ENCODE measurements at regions not wholly inside any gene's neighbourhood (a gene's known extent, or its start where the extent isn't known, plus 50 kb on each side); places are given as distances from the start of the nearest gene placed in this dataset.

DNA sequence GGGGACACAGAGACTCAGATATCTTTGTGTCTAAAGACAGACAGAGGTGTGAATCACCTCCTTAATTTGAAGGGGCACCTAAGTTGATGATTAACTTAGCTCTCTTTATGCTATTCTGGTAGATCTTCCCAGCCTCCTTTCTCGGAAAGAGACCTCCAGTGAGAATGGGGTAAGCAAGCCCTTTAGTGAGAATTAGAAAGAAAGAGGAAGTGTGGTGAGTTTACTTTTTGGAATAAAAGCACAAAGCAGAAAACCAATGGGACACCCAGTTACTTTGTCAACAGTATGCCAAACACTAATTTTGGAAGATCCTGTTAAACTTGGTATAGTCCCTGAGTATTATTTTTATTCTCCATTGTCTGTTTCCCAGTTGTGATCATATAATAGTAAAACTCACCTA, 302.8 kb upstream of the RASA1 start:
- H3K27ac ChIP-seq (replicated peaks in 1 of 4), result no peak overlapping the region
- peaks cover 0 to 8% (median 6%) of the 10 kb centered on the region in 4 donors for H3K4me1 ChIP-seq
- no peak overlapping the region for H3K4me3 ChIP-seq
- 86% methylated on average over 1 of the region's 1 CpG for WGBS
- no peaks in the 10 kb centered on the region for H3K27me3 ChIP-seq
- no peaks in the 10 kb centered on the region for H3K36me3 ChIP-seq
- intact Hi-C loops (cut with DNase I), result no loop called here
- no peak for DNase-seq (ENCODE audit: extremely low spot score)
- TF ChIP-seq, protein P1, sequence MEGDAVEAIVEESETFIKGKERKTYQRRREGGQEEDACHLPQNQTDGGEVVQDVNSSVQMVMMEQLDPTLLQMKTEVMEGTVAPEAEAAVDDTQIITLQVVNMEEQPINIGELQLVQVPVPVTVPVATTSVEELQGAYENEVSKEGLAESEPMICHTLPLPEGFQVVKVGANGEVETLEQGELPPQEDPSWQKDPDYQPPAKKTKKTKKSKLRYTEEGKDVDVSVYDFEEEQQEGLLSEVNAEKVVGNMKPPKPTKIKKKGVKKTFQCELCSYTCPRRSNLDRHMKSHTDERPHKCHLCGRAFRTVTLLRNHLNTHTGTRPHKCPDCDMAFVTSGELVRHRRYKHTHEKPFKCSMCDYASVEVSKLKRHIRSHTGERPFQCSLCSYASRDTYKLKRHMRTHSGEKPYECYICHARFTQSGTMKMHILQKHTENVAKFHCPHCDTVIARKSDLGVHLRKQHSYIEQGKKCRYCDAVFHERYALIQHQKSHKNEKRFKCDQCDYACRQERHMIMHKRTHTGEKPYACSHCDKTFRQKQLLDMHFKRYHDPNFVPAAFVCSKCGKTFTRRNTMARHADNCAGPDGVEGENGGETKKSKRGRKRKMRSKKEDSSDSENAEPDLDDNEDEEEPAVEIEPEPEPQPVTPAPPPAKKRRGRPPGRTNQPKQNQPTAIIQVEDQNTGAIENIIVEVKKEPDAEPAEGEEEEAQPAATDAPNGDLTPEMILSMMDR (IDR thresholded peaks at IDR 0.05), result no peak
- TF ChIP-seq EP300 (IDR thresholded peaks at IDR 0.05) (no peak), POLR2A (IDR thresholded peaks at IDR 0.05; ENCODE audit: low read depth) (no peak), POLR2AphosphoS5 (IDR thresholded peaks at IDR 0.05) (no peak)
- H3K9me3 ChIP-seq, result no peaks in the 10 kb centered on the region

DNA sequence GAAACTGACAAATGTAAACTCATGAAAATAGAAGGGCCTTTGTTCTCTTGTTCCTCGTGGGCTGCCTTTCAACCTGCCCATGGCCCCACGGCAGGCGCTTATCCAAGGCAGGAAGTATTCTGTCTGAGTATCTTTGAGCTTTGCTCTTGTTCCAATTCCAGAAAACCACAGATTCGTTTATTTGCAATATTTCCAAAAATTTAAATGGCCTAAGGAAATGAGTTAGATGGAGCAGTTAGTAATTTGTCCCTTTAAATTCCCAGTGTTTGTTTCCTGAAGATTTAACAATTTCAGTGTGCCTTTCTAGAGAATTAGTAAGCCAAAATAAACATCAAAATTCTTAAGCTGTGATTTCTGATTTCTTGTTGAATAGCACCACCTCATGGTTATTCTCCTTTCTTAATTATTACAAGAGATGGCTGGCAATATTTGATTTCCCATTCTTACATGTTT, 299.4 kb upstream of the RASA1 start:
- Histone ChIP-seq H3K27me3 (no peaks in the 10 kb centered on the region), H3K4me3 (no peak overlapping the region), H3K27ac (replicated peaks in 1 of 4) (no peak overlapping the region), H3K9me3 (no peaks in the 10 kb centered on the region), H3K36me3 (no peaks in the 10 kb centered on the region), H3K4me1 (peaks cover 0 to 8% (median 6%) of the 10 kb centered on the region in 4 donors)
- intact Hi-C loops (cut with DNase I), result no loop called here
- TF ChIP-seq, protein P1 (IDR thresholded peaks at IDR 0.05), result peak; percentile 36 to 46 (median 42)
- no peak for TF ChIP-seq POLR2A (IDR thresholded peaks at IDR 0.05; ENCODE audit: low read depth)
- TF ChIP-seq POLR2AphosphoS5 (IDR thresholded peaks at IDR 0.05), result no peak
- DNase-seq (ENCODE audit: extremely low spot score), result no peak
- 12% methylated on average over 4 of the region's 4 CpGs for WGBS

DNA sequence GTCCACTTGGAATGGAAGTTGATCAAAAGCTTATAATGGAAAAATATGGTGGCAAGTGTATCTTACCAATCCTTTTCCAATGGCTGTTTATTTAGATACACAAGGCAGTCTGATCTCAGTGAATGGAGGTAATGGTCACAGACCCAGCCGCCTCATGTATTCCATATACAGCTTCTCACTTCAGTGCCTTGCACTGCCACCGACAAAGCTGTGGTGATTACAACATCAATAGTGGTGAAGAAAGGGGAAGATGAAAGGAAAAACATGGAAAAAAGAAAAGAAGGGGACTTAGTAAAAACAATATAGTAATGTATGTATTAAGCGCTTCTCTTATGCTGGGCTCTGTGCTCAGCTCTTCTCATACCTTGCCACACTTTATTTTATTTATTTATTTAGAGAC, 297.3 kb upstream of the RASA1 start:
- 84% methylated on average over 3 of the region's 3 CpGs for WGBS
- H3K27ac ChIP-seq (replicated peaks in 1 of 4), result no peak overlapping the region
- TF ChIP-seq, protein P1 (IDR thresholded peaks at IDR 0.05), result no peak
- no peak for TF ChIP-seq POLR2A (IDR thresholded peaks at IDR 0.05; ENCODE audit: low read depth)
- TF ChIP-seq EP300 (IDR thresholded peaks at IDR 0.05), result no peak
- TF ChIP-seq POLR2AphosphoS5 (IDR thresholded peaks at IDR 0.05), result no peak
- intact Hi-C loops (cut with DNase I), result no loop called here
- H3K9me3 ChIP-seq, result no peaks in the 10 kb centered on the region
- no peak overlapping the region for H3K4me3 ChIP-seq
- no peaks in the 10 kb centered on the region for H3K36me3 ChIP-seq
- H3K4me1 ChIP-seq, result peaks cover 0 to 8% (median 6%) of the 10 kb centered on the region in 4 donors
- H3K27me3 ChIP-seq, result no peaks in the 10 kb centered on the region
- no peak for DNase-seq (ENCODE audit: extremely low spot score)

DNA sequence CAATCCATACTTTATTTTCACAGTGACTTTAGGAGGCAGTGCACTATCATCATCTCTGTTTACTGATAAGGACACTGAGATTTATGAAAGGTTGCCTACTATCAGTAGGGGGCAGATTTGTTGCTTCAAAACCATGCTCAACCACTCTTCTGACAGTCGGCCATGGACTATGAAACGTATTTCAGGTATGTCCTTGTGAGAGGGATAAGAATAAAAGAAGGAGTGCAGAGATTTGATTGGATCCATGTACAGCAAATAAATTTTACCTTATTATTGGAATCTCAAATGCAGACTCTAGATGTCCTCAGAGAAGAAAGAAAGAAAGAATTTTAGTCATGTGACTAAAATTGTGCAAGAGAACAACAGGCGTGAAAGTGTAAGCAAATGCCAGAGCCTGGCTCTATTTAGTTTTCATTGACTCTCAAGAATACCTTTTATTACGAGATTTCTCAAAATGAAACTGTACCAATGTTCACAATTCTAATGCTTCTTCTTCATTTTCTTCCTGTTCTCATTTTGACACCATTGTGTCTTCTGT, 296.6 kb upstream of the RASA1 start:
- Histone ChIP-seq H3K9me3 (no peaks in the 10 kb centered on the region), H3K27me3 (no peaks in the 10 kb centered on the region), H3K4me3 (no peak overlapping the region), H3K4me1 (peaks cover 0 to 8% (median 6%) of the 10 kb centered on the region in 4 donors), H3K36me3 (no peaks in the 10 kb centered on the region), H3K27ac (replicated peaks in 1 of 4) (no peak overlapping the region)
- intact Hi-C loops (cut with DNase I), result no loop called here
- TF ChIP-seq POLR2A (IDR thresholded peaks at IDR 0.05; ENCODE audit: low read depth) (no peak), POLR2AphosphoS5 (IDR thresholded peaks at IDR 0.05) (no peak)
- 59% methylated on average over 4 of the region's 4 CpGs for WGBS
- no peak for DNase-seq (ENCODE audit: extremely low spot score)

DNA sequence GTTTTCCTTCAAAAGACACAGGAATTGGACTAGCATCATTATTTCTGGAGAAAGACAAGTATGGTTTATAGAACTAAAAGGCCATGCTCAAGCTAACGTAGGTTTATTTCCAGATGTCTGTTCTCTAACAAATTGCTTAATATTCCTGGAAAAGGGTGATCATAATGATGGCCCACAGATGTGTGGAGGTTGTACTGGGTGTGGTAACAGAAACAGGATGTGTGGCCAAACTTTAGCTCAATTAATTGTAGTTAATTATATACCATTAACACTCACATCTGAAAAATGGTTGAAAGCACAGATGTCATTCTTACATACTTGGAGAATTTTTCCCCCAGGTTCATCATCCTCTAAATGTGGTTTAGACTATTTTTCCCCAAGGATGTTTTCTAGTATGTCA, 292.7 kb upstream of the RASA1 start:
- Histone ChIP-seq H3K27me3 (no peaks in the 10 kb centered on the region), H3K27ac (replicated peaks in 1 of 4) (peak overlapping the region in 2 of 4 donors; percentile 9 to 10), H3K4me3 (no peak overlapping the region), H3K9me3 (no peaks in the 10 kb centered on the region), H3K4me1 (peaks cover 0 to 10% (median 0%) of the 10 kb centered on the region in 4 donors), H3K36me3 (no peaks in the 10 kb centered on the region)
- DNase-seq (ENCODE audit: extremely low spot score), result no peak
- 0% methylated on average over 1 of the region's 1 CpG for WGBS
- TF ChIP-seq, protein P1 (IDR thresholded peaks at IDR 0.05), result no peak
- TF ChIP-seq POLR2AphosphoS5 (IDR thresholded peaks at IDR 0.05), result peak in 1 of 2 donors; percentile 58
- intact Hi-C loops (cut with DNase I), result no loop called here

Data from esophagus muscularis mucosa (tissue), 4 donors.